Uterus (tissue), 3 donors: ENCODE measurements at regions not wholly inside any gene's neighbourhood (a gene's known extent, or its start where the extent isn't known, plus 50 kb on each side); places are given as distances from the start of the nearest gene placed in this dataset.

ENCODE experiments used
- DNase-seq, 2 donors: peaks; one replicate each; pipeline ENCODE4 v3.0.0-alpha.2; 2019 to 2020
- H3K27ac ChIP-seq, 2 donors: fragments of 200-600 bp; sonication (generic); 1 replicate in 1 of 2; 2 replicates in 1 of 2; pipeline ENCODE4 v1.5.1; 2016 to 2018
- H3K27me3 ChIP-seq, 2 donors: fragments of 200-600 bp; sonication (generic); one replicate each; pipeline ENCODE4 v1.5.1; 2018 to 2019; ENCODE audit warnings: control low read depth in 1 of 2
- H3K36me3 ChIP-seq, 2 donors: fragments of 200-600 bp; sonication (generic); one replicate each; pipeline ENCODE4 v1.5.1; 2019; ENCODE audit warnings: control low read depth in 1 of 2
- H3K4me1 ChIP-seq, 2 donors: fragments of 200-600 bp; sonication (generic); one replicate each; pipeline ENCODE4 v1.5.1; 2018 to 2019; ENCODE audit warnings: control low read depth in 1 of 2
- H3K4me3 ChIP-seq, 2 donors: fragments of 200-600 bp; sonication (generic); 1 replicate in 1 of 2; 2 replicates in 1 of 2; pipeline ENCODE4 v1.5.1; 2018 to 2019; ENCODE audit warnings: mild to moderate bottlenecking in 1 of 2
- H3K9me3 ChIP-seq, 2 donors: fragments of 200-600 bp; sonication (generic); one replicate each; pipeline ENCODE4 v1.5.1; 2019; ENCODE audit warnings: control low read depth in 1 of 2
- POLR2A ChIP-seq, 2 donors: fragments of 450-650 bp; IDR thresholded peaks; one replicate each; pipeline ENCODE4 v1.6.1; 2016; ENCODE audit warnings: antibody characterized with exemption in 2 of 2, mild to moderate bottlenecking in 1 of 2, moderate library complexity in 1 of 2
- intact Hi-C: fragments of 100-400 bp; cut with DNase I; formaldehyde crosslinking; loops from one replicate; pipeline ENCODE4 v1.15.1; 2023; ENCODE audit warnings: low total_unique reads
- TF ChIP-seq, protein P1 (sequence below), 4 experiments: fragments of 200-600 bp in 2 of 4; fragments of 450-650 bp in 2 of 4; sonication (generic) in 2 of 4; IDR thresholded peaks; one replicate each; pipeline ENCODE4 v1.5.1; 2016 to 2019; ENCODE audit warnings: antibody characterized with exemption in 4 of 4, mild to moderate bottlenecking in 2 of 4, moderate library complexity in 1 of 4
- donor health status: DM: yes; HTN: yes; CAD: no.

DNA sequence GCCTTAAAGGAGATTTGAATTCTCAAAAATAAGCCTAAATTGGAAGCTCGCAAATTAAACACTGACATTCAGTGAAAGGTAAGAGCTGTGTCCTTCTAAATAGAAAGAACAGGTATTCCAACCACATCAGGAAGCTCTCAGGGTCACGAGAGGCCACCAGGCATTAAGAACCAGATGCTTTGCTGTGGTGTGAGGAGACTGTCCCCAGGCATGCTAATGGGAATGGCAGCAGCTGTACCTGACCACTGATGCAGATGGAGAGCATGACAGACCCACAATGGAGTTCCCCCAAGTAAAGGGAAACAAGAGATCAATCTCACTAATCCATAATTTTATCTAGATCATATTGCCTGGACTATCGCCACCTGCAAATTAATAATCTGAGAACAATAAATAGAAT is 658.9 kb upstream of the NOX3 start:
- Histone ChIP-seq H3K9me3 (no peaks in the 10 kb centered on the region), H3K27me3 (no peaks in the 10 kb centered on the region), H3K36me3 (no peaks in the 10 kb centered on the region), H3K27ac (no peak overlapping the region), H3K4me3 (no peak overlapping the region), H3K4me1 (no peaks in the 10 kb centered on the region)
- DNase-seq = no peak
- intact Hi-C loops = no loop called here
- TF ChIP-seq, protein P1, sequence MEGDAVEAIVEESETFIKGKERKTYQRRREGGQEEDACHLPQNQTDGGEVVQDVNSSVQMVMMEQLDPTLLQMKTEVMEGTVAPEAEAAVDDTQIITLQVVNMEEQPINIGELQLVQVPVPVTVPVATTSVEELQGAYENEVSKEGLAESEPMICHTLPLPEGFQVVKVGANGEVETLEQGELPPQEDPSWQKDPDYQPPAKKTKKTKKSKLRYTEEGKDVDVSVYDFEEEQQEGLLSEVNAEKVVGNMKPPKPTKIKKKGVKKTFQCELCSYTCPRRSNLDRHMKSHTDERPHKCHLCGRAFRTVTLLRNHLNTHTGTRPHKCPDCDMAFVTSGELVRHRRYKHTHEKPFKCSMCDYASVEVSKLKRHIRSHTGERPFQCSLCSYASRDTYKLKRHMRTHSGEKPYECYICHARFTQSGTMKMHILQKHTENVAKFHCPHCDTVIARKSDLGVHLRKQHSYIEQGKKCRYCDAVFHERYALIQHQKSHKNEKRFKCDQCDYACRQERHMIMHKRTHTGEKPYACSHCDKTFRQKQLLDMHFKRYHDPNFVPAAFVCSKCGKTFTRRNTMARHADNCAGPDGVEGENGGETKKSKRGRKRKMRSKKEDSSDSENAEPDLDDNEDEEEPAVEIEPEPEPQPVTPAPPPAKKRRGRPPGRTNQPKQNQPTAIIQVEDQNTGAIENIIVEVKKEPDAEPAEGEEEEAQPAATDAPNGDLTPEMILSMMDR (IDR thresholded peaks at IDR 0.05) = no peak

GRCh38 chr6:156113631-156114030 is 658.0 kb upstream of the NOX3 start:
- Histone ChIP-seq H3K4me1 (no peaks in the 10 kb centered on the region), H3K27me3 (no peaks in the 10 kb centered on the region)
- TF ChIP-seq, protein P1 (IDR thresholded peaks at IDR 0.05) = no peak

DNA sequence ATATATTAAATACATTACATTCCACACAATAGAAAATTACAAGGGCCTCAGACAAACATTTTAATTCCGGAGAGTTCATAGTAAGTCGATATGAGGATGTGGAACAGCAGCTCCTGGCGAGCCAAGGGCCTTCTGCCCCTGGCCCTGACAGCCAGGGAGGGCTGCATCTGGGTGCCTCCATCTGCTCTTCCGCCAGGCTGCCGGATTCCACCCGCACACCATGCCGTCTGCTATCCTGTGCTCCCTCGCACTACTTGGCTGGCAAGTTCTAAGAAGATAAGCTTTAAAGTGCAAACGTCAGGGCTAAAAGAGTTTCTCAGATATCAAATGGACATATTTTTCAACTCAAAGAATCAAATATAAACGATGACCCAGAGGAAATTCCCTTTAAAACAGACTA is 656.3 kb upstream of the NOX3 start:
- no peaks in the 10 kb centered on the region for H3K4me1 ChIP-seq
- H3K27ac ChIP-seq = no peak overlapping the region
- no peak overlapping the region for H3K4me3 ChIP-seq
- H3K36me3 ChIP-seq = no peaks in the 10 kb centered on the region
- intact Hi-C loops = no loop called here
- H3K27me3 ChIP-seq = no peaks in the 10 kb centered on the region
- DNase-seq = no peak
- TF ChIP-seq, protein P1 (IDR thresholded peaks at IDR 0.05) = no peak
- no peak for TF ChIP-seq POLR2A (IDR thresholded peaks at IDR 0.05)
- no peaks in the 10 kb centered on the region for H3K9me3 ChIP-seq

More at GRCh38 chr6:156113631-156114030, 658.0 kb upstream of the NOX3 start:
- DNase-seq = no peak
- Histone ChIP-seq H3K27ac (no peak overlapping the region), H3K4me3 (no peak overlapping the region), H3K9me3 (no peaks in the 10 kb centered on the region), H3K36me3 (no peaks in the 10 kb centered on the region)
- intact Hi-C loops = no loop called here

- H3K27ac ChIP-seq = no peak overlapping the region
- H3K4me1 ChIP-seq = no peaks in the 10 kb centered on the region
- TF ChIP-seq, protein P1 (IDR thresholded peaks at IDR 0.05) = no peak
- no peak for TF ChIP-seq POLR2A (IDR thresholded peaks at IDR 0.05)
- no peaks in the 10 kb centered on the region for H3K27me3 ChIP-seq
- DNase-seq = no peak
- no peaks in the 10 kb centered on the region for H3K9me3 ChIP-seq
- H3K4me3 ChIP-seq = no peak overlapping the region
- no peaks in the 10 kb centered on the region for H3K36me3 ChIP-seq
- intact Hi-C loops = no loop called here
Measured at GRCh38 chr6:156110249-156110648, 654.6 kb upstream of the NOX3 start.

DNA sequence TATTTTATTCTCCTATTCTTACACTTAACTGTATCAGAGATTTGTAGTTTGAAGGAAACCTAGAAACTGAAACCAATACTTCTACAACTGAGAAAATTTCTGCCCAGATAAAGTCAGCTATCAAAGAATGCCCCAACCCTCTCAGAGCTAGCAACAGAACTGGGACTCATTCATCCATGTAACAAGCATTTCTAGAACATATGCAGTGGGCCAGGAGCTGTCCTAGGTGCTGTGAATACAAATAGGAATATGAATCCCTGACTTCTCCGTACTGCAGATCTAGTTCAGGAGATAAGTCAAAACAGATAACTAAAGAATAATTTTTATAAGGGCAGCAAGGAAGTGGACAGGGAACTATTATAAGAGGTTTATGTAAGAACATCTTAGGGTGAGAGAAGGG is 654.1 kb upstream of the NOX3 start:
- no peak for DNase-seq
- Histone ChIP-seq H3K4me3 (no peak overlapping the region), H3K36me3 (no peaks in the 10 kb centered on the region), H3K27ac (no peak overlapping the region), H3K4me1 (no peaks in the 10 kb centered on the region), H3K27me3 (no peaks in the 10 kb centered on the region), H3K9me3 (no peaks in the 10 kb centered on the region)
- no peak for TF ChIP-seq POLR2A (IDR thresholded peaks at IDR 0.05)
- TF ChIP-seq, protein P1 (IDR thresholded peaks at IDR 0.05) = no peak
- intact Hi-C loops = no loop called here
